Right atrium auricular region (tissue), 2 donors: ENCODE measurements at regions not wholly inside any gene's neighbourhood (a gene's known extent, or its start where the extent isn't known, plus 50 kb on each side); places are given as distances from the start of the nearest gene placed in this dataset.

Source experiments
- DNase-seq: peaks from one replicate; pipeline ENCODE4 v3.0.0-alpha.2; 2019; ENCODE audit warnings: low spot score
- H3K27ac ChIP-seq, 2 donors: fragments of 200-600 bp; sonication (generic); 1 replicate in 1 of 2; 2 replicates in 1 of 2; pipeline ENCODE4 v1.5.1; 2016 to 2019
- H3K27me3 ChIP-seq, 2 donors: fragments of 200-600 bp; sonication (generic); one replicate each; pipeline versions ENCODE4 v1.5.1 to v1.6.0; 2017 to 2019
- H3K36me3 ChIP-seq: fragments of 200-600 bp; sonication (generic); one replicate; pipeline ENCODE4 v1.5.1; 2016
- H3K4me1 ChIP-seq, 2 donors: fragments of 200-600 bp; sonication (generic); one replicate each; pipeline versions ENCODE4 v1.5.1 to v1.6.0; 2017 to 2019
- H3K4me3 ChIP-seq, 2 donors: fragments of 200-600 bp; sonication (generic); 1 replicate in 1 of 2; 2 replicates in 1 of 2; pipeline ENCODE4 v1.5.1; 2017 to 2019; ENCODE audit warnings: mild to moderate bottlenecking in 1 of 2, moderate library complexity in 1 of 2
- H3K9me3 ChIP-seq, 2 donors: fragments of 200-600 bp; sonication (generic); one replicate each; pipeline ENCODE4 v1.5.1; 2019
- TF ChIP-seq, protein P1 (sequence below), 2 donors: fragments of 200-600 bp; sonication (generic); IDR thresholded peaks; one replicate each; pipeline ENCODE4 v1.5.1; 2019; ENCODE audit warnings: antibody characterized with exemption in 2 of 2

DNA sequence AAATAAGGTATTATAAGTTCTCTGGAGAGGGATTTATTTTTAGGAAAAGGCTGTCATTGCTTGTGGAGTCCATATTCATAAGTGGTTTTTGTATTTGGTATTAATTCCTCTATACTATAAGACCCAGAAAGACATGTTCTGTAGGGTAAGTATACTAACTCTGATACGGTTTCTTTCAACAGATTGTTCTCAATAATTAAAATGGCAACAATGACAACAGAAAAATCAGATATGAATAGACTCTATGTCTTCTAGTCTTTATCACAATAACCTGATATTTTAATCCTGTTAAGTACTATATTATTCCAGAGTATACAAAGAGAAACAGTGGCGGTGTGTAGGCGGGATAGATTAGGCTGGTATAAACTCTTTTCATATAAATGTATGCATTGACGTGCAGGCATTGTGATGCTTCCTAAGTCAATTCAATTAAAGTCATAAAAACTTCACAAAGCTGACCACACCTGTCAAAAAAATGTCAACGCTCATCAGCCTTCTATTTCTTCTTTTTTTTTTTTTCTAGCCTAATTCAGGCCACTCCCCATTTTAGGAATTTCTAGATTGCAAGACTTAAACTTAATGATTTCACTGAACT, 150.4 kb downstream of the TRIML1 start:
- Histone ChIP-seq H3K4me3 (no peak overlapping the region), H3K27me3 (no peaks in the 10 kb centered on the region), H3K4me1 (no peaks in the 10 kb centered on the region), H3K9me3 (no peaks in the 10 kb centered on the region), H3K36me3 (no peaks in the 10 kb centered on the region), H3K27ac (no peak overlapping the region)
- TF ChIP-seq, protein P1, sequence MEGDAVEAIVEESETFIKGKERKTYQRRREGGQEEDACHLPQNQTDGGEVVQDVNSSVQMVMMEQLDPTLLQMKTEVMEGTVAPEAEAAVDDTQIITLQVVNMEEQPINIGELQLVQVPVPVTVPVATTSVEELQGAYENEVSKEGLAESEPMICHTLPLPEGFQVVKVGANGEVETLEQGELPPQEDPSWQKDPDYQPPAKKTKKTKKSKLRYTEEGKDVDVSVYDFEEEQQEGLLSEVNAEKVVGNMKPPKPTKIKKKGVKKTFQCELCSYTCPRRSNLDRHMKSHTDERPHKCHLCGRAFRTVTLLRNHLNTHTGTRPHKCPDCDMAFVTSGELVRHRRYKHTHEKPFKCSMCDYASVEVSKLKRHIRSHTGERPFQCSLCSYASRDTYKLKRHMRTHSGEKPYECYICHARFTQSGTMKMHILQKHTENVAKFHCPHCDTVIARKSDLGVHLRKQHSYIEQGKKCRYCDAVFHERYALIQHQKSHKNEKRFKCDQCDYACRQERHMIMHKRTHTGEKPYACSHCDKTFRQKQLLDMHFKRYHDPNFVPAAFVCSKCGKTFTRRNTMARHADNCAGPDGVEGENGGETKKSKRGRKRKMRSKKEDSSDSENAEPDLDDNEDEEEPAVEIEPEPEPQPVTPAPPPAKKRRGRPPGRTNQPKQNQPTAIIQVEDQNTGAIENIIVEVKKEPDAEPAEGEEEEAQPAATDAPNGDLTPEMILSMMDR (IDR thresholded peaks at IDR 0.05), result no peak
- DNase-seq, result no peak

DNA sequence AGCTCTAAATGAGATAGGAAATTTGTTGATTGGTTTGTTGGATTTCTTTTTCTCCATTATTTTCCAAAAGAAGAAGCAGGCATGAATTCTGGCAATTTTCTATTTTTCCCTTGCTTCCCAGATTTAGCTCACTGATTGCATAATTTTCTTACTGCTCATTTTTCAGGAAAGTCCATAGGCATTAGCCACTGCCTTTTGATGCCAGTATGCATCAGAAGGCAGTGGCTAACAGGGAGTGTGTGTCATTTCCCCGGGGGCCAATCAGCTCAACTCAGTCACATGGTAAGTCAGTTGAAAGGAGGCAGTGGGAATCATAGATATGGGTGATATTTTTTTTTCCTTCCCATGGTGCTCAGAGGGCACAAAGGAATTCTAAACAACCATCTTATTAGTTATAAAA, 156.7 kb downstream of the TRIML1 start:
- TF ChIP-seq, protein P1 (IDR thresholded peaks at IDR 0.05), result no peak
- H3K27me3 ChIP-seq, result no peaks in the 10 kb centered on the region
- no peaks in the 10 kb centered on the region for H3K4me1 ChIP-seq
- H3K36me3 ChIP-seq, result no peaks in the 10 kb centered on the region
- H3K27ac ChIP-seq, result no peak overlapping the region
- H3K4me3 ChIP-seq, result no peak overlapping the region
- no peak for DNase-seq
- no peaks in the 10 kb centered on the region for H3K9me3 ChIP-seq

DNA sequence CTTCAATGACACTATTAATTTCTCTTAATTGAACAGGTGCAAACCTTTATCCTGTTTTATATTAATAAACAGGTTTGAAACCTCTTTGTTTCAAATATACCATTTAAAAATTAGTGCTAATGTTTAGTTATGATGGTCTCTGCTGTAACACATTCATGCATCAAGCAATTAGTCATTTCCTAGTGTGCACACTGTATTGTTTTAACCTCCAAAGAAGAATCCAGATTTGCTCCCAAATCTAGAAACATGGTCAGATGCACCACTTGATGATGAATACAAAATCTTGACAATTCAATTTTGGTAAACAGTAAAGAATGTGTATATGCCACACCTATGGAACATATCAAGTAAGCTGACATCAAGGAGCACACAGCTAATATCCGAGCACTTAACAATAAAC, 157.1 kb downstream of the TRIML1 start:
- no peaks in the 10 kb centered on the region for H3K27me3 ChIP-seq
- no peak overlapping the region for H3K4me3 ChIP-seq
- no peaks in the 10 kb centered on the region for H3K9me3 ChIP-seq
- H3K4me1 ChIP-seq, result no peaks in the 10 kb centered on the region
- TF ChIP-seq, protein P1 (IDR thresholded peaks at IDR 0.05), result no peak
- DNase-seq, result no peak
- no peaks in the 10 kb centered on the region for H3K36me3 ChIP-seq
- H3K27ac ChIP-seq, result no peak overlapping the region

DNA sequence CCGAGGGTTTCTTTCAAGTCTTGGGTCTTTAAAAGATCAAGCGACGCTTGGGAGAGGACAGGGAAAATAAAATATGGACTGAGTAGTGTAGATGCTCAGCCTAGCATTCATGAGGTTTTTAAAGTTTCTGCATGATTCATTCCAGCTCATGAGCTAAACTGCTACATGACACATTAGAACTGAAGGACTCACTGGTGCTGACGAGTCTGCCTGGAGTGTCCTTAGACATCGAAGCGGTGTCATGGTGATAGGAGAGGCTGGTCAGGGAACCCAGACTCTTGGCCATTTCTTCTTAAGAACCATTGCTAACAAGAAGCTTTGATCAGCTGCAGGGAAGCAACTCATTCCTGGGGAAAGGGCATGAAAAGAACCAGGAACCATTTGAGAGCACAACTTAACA, 158.6 kb downstream of the TRIML1 start:
- H3K4me3 ChIP-seq, result no peak overlapping the region
- no peak overlapping the region for H3K27ac ChIP-seq
- H3K36me3 ChIP-seq, result no peaks in the 10 kb centered on the region
- TF ChIP-seq, protein P1 (IDR thresholded peaks at IDR 0.05), result no peak
- no peaks in the 10 kb centered on the region for H3K4me1 ChIP-seq
- no peak for DNase-seq
- H3K27me3 ChIP-seq, result no peaks in the 10 kb centered on the region
- H3K9me3 ChIP-seq, result no peaks in the 10 kb centered on the region

DNA sequence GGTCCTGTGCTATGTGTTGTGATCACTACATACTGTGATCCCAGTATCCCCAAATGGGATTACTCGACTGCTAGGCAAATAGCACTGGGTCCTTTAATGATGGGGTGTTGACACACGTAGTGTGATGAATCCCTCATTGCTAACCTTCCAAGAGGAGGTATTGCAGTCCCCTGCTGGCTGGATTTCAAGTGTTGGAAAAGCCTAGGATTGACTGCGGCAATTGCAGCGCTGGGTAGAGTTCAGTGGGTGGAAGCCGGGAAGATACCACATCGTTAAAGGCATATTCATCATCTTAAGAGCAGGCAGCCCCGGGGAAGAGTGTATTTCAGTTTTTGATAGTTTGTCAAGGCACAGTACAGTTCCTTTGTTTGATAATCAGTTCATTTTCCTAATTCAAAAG, 159.9 kb downstream of the TRIML1 start:
- no peak for DNase-seq
- TF ChIP-seq, protein P1 (IDR thresholded peaks at IDR 0.05), result no peak
- Histone ChIP-seq H3K27me3 (no peaks in the 10 kb centered on the region), H3K36me3 (no peaks in the 10 kb centered on the region), H3K9me3 (no peaks in the 10 kb centered on the region), H3K4me3 (no peak overlapping the region), H3K4me1 (no peaks in the 10 kb centered on the region), H3K27ac (no peak overlapping the region)

DNA sequence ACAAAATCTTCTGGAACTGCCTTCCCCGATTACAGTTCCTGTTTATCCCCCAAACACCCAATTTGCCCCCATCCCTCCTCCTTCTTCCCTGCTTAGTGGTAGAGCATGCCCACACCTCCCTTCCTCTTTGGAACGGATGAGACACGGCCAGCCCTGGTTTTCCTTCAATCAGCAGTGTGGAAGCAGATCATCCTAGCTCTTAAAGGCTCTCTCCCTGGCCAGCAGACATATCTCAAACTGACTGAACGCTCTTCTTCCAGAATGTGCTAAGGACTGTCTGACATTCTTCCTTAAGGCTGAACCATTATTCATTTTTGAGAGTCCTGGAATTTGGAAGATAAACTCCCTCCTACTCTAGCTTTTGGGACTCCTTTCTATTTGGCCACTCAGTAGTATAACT, 161.1 kb downstream of the TRIML1 start:
- Histone ChIP-seq H3K9me3 (no peaks in the 10 kb centered on the region), H3K27me3 (no peaks in the 10 kb centered on the region), H3K4me1 (no peaks in the 10 kb centered on the region), H3K27ac (no peak overlapping the region), H3K4me3 (no peak overlapping the region), H3K36me3 (no peaks in the 10 kb centered on the region)
- TF ChIP-seq, protein P1 (IDR thresholded peaks at IDR 0.05), result no peak
- no peak for DNase-seq
